Neural cell (in vitro differentiated cells): ENCODE measurements at regions not wholly inside any gene's neighbourhood (a gene's known extent, or its start where the extent isn't known, plus 50 kb on each side); places are given as distances from the start of the nearest gene placed in this dataset.
"Not testable (repeated sequence)": the region's sequence is repeated elsewhere in the genome, so short reads cannot be mapped to it uniquely, and the experiment has no call there.

Source experiments
- H2AFZ ChIP-seq: fragments of 200-600, 300-800 bp; sonication (generic), shearing (Covaris generic); 2 replicates; pipeline ENCODE4 v1.6.0; 2014; ENCODE audit warnings: low read depth, mild to moderate bottlenecking, antibody characterized with exemption, low read length, moderate library complexity
- H3F3A ChIP-seq: fragments of 200-600 bp; shearing (Covaris generic); 2 replicates; pipeline ENCODE4 v1.6.1; 2016; ENCODE audit warnings: mild to moderate bottlenecking, moderate library complexity, mixed read lengths, antibody characterized with exemption, low read length; ENCODE audit not compliant: insufficient read depth, poor library complexity, severe bottlenecking
- H3K27ac ChIP-seq: fragments of 200-600, 300-800 bp; sonication (generic), shearing (Covaris generic); 2 replicates; pipeline ENCODE4 v1.5.1; 2014; ENCODE audit warnings: mild to moderate bottlenecking, low read length, moderate library complexity
- H3K27me3 ChIP-seq: fragments of 300-800, 200-600 bp; sonication (generic), shearing (Covaris generic); 2 replicates; pipeline ENCODE4 v1.6.0; 2014; ENCODE audit warnings: mild to moderate bottlenecking, low read depth, low read length, moderate library complexity; ENCODE audit not compliant: insufficient read depth
- H3K36me3 ChIP-seq: fragments of 300-800, 200-600 bp; sonication (generic), shearing (Covaris generic); 2 replicates; pipeline ENCODE4 v1.5.1; 2014; ENCODE audit warnings: mild to moderate bottlenecking, antibody characterized with exemption, low read length, moderate library complexity; ENCODE audit not compliant: insufficient read depth
- H3K4me2 ChIP-seq: fragments of 300-800, 200-600 bp; sonication (generic), shearing (Covaris generic); 2 replicates; pipeline ENCODE4 v1.6.0; 2014; ENCODE audit warnings: mild to moderate bottlenecking, low read length
- H3K4me3 ChIP-seq: fragments of 300-800, 200-600 bp; sonication (generic), shearing (Covaris generic); 2 replicates; pipeline ENCODE4 v1.5.1; 2014; ENCODE audit warnings: mild to moderate bottlenecking, low read length, moderate library complexity
- H3K79me2 ChIP-seq: fragments of 200-600 bp; shearing (Covaris generic); replicated peaks from 2 replicates; pipeline ENCODE4 v1.6.0; 2014; ENCODE audit warnings: mild to moderate bottlenecking, low read length, moderate library complexity; ENCODE audit not compliant: insufficient read depth
- H3K9ac ChIP-seq: fragments of 300-800, 200-600 bp; sonication (generic), shearing (Covaris generic); 2 replicates; pipeline ENCODE4 v1.6.1; 2016; ENCODE audit warnings: mild to moderate bottlenecking, low read length, mixed read lengths
- H3K9me2 ChIP-seq: fragments of 200-600 bp; shearing (Covaris generic); 2 replicates; pipeline ENCODE4 v1.6.1; 2016; ENCODE audit warnings: mild to moderate bottlenecking, low read length, mixed read lengths; ENCODE audit not compliant: insufficient read depth
- H3K9me3 ChIP-seq: fragments of 200-600, 300-800 bp; sonication (generic), shearing (Covaris generic); 2 replicates; pipeline ENCODE4 v1.6.1; 2016; ENCODE audit warnings: mild to moderate bottlenecking, mixed run types, low read length, moderate library complexity, mixed read lengths
- H4K20me1 ChIP-seq: fragments of 200-600 bp; shearing (Covaris generic); 2 replicates; pipeline ENCODE4 v1.6.1; 2016; ENCODE audit warnings: mild to moderate bottlenecking, mixed run types; ENCODE audit not compliant: insufficient read depth
- CTCF ChIP-seq: fragments of 450-650 bp; IDR thresholded peaks from 2 replicates; pipeline ENCODE4 v1.5.1; 2014; ENCODE audit warnings: antibody characterized with exemption, mild to moderate bottlenecking, moderate library complexity; ENCODE audit not compliant: poor library complexity, severe bottlenecking
- EP300 ChIP-seq: fragments of 450-650 bp; conservative IDR thresholded peaks from 2 replicates; pipeline ENCODE4 v1.6.1; 2014; ENCODE audit warnings: antibody characterized with exemption, mild to moderate bottlenecking, moderate library complexity; ENCODE audit not compliant: poor library complexity, severe bottlenecking
- EZH2 ChIP-seq: fragments of 200-600, 300-800 bp; shearing (Covaris generic), sonication (generic); IDR thresholded peaks from 2 replicates; pipeline ENCODE4 v1.6.1; 2014; ENCODE audit warnings: antibody characterized with exemption, low read length, borderline replicate concordance, mild to moderate bottlenecking; ENCODE audit not compliant: insufficient read depth, poor library complexity, severe bottlenecking
- MXI1 ChIP-seq: fragments of 450-650 bp; conservative IDR thresholded peaks from 2 replicates; pipeline ENCODE4 v1.6.1; 2014; ENCODE audit warnings: antibody characterized with exemption, mild to moderate bottlenecking; ENCODE audit not compliant: poor library complexity, severe bottlenecking
- RAD21 ChIP-seq: fragments of 450-650 bp; conservative IDR thresholded peaks from 2 replicates; pipeline ENCODE4 v1.6.1; 2014; ENCODE audit warnings: antibody characterized with exemption, mild to moderate bottlenecking, moderate library complexity
- REST ChIP-seq: IDR thresholded peaks from 2 replicates; pipeline ENCODE4 v1.6.1; 2012; ENCODE audit warnings: borderline replicate concordance

DNA sequence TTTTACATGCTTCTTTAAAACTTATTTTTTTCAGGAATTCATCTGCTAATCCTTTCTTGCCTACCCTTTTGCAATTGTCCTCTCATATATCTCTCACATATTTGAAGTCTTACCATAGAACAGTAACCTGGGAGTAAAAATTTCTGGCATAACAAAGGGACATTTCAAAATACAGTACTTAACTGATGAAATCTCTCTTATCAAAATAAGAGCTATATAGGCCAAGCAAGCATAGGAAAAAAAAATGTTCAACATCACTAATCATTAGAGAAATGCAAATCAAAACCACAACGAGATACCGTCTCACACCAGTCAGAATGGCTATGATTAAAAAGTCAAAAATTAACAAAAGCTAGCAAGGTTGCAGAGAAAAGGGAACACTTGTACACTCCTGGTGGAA, 2062.7 kb upstream of the CDH6 start:
- no peaks in the 10 kb centered on the region for H4K20me1 ChIP-seq
- no peaks in the 10 kb centered on the region for H3K9me3 ChIP-seq
- H3K36me3 ChIP-seq = no peaks in the 10 kb centered on the region

DNA sequence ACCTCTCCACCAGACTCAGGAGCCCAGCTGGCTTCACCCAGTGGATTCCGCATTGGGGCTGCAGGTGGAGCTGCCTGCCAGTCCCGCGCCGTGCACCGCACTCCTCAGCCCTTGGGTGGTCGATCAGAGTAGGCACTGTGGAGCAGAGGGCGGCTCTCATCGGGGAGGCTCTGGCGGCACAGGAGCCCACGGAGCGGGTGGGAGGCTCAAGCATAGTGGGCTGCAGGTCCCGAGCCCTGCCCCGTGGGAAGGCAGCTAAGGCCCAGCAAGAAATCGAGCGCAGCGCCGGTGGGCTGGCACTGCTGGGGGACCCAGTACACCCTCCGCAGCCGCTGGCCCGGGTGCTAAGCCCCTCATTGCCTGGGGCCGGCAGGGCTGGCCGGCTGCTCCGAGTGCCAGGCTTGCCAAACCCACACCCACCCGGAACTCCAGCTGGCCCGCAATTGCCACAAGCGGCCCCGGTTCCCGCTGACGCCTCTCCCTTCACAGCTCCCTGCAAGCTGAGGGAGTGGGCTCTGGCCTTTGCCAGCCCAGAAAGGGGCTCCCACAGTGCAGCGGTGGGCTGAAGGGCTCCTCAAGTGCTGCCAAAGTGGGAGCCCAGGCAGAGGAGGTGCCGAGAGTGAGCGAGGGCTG, 2065.8 kb upstream of the CDH6 start:
- not testable (repeated sequence) for H3K4me2 ChIP-seq, H3F3A ChIP-seq, H4K20me1 ChIP-seq, H3K36me3 ChIP-seq, H3K9me3 ChIP-seq, H3K9ac ChIP-seq, H3K27me3 ChIP-seq, H3K27ac ChIP-seq, H3K9me2 ChIP-seq, H3K79me2 ChIP-seq, H2AFZ ChIP-seq, H3K4me3 ChIP-seq

More for the DNA sequence above, 2062.7 kb upstream of the CDH6 start:
- Histone ChIP-seq H3F3A (no peaks in the 10 kb centered on the region), H3K27me3 (no peaks in the 10 kb centered on the region), H2AFZ (no peak overlapping the region), H3K79me2 (no peaks in the 10 kb centered on the region), H3K9ac (no peak overlapping the region), H3K27ac (no peak overlapping the region), H3K4me3 (no peak overlapping the region), H3K4me2 (no peak overlapping the region), H3K9me2 (no peaks in the 10 kb centered on the region)
- TF ChIP-seq EZH2 (no peak), EP300 (no peak), RAD21 (no peak), REST (no peak), CTCF (no peak), MXI1 (no peak)

DNA sequence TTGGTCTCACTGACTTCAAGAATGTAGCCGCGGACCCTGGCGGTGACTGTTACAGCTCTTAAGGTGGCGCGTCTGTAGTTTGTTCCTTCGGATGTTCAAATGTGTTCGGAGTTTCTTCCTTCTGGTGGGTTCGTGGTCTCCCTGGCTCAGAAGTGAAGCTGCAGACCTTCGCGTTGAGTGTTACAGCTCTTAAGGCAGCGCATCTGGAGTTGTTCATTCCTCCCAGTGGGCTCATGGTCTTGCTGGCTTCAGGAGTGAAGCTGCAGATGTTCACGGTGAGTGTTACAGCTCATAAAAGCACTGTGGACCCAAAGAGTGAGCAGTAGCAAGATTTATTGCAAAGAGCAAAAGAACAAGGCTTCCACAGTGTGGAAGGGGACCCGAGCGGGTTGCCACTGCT, 2067.0 kb upstream of the CDH6 start:
- not testable (repeated sequence) for H3K79me2 ChIP-seq, H3K27ac ChIP-seq, H4K20me1 ChIP-seq, H2AFZ ChIP-seq, H3K36me3 ChIP-seq, H3K4me2 ChIP-seq, H3K9ac ChIP-seq, H3K9me2 ChIP-seq, H3K9me3 ChIP-seq, H3K27me3 ChIP-seq, H3K4me3 ChIP-seq, H3F3A ChIP-seq
